ENCODE measurements at regions not wholly inside any gene's neighbourhood (a gene's known extent, or its start where the extent isn't known, plus 50 kb on each side); places are given as distances from the start of the nearest gene placed in this dataset.

DNA sequence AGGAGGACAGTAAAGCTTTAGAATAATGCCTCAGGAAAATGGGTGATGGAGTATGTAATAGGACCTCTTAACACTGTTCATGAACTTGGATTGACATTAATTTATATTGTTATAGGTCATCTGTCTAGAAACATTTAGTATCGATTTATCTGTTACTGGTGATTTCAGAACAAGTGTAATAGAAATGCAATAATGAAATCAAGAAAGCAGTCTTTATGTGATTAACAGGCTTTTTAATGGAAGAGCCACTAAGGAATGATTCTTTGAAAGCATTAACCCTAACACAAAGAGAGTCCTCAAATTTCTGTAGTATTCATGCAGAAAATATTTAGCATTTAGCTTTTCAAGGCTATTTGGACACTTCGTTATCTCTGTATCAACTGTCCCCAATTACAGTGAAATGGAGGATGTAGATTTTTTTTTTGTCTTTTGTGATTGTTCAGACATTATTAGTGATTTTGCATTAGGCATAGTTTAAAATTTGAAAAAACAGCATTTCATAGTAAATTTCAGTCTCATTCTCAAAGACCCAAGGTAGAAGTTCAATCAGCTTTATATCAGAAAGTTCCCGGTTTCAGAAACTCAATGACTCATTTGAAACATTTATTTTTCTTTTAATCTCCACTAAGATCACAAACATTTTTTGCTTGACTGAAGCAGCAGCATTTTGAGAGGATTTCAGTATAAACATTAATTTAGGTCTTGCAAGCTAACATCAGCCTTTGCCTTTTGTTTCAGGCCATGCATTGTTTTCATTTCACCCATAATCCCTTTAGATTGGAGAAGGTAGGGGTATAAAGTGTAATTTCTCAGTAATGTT, 56.3 kb downstream of the AGTR2 start:
- TF ChIP-seq FOXP2 (optimal IDR thresholded peaks at IDR 0.05; ENCODE audit: control extremely low read depth, extremely low read length, insufficient read depth) (no peak), EZH2 (IDR thresholded peaks at IDR 0.05) (no peak), POLR2AphosphoS5 (IDR thresholded peaks at IDR 0.05; ENCODE audit: borderline replicate concordance, low read depth, low read length) (no peak)
